ENCODE measurements at regions not wholly inside any gene's neighbourhood (a gene's known extent, or its start where the extent isn't known, plus 50 kb on each side); places are given as distances from the start of the nearest gene placed in this dataset.
"Not testable (repeated sequence)": the region's sequence is repeated elsewhere in the genome, so short reads cannot be mapped to it uniquely, and the experiment has no call there.

DNA sequence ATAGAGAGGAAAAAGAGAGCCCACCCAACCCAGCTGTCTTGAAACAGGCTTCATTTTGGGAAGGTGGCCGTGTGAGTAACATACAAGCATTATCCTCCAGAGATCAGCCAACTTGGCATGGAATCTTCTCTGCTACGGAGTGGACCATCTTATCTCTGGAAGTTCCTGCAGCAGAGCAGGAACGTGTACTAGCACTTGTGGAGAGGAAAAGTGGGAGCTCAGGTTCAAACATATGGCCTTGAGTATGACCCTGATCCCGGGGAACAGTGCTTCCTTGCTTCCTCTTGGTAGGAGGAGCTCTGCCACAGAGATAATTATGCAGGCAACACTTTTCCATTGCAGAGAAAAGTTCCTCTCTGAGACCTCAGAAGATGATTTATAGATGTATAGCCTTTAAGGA, 490.4 kb upstream of the ACO1 start:
- Histone ChIP-seq H3K27ac (no peak overlapping the region), H3K4me1 (no peaks in the 10 kb centered on the region), H3K36me3 (no peaks in the 10 kb centered on the region), H3K4me3 (no peak overlapping the region), H3K27me3 (no peaks in the 10 kb centered on the region), H3K9me3 (no peaks in the 10 kb centered on the region)
- intact Hi-C loops (cut with DNase I) = no loop called here
- 36 to 57% methylated on average over 4 of the region's 4 CpGs for WGBS, 2 donors
- TF ChIP-seq POLR2A (IDR thresholded peaks at IDR 0.05) = no peak
- TF ChIP-seq, protein P1, sequence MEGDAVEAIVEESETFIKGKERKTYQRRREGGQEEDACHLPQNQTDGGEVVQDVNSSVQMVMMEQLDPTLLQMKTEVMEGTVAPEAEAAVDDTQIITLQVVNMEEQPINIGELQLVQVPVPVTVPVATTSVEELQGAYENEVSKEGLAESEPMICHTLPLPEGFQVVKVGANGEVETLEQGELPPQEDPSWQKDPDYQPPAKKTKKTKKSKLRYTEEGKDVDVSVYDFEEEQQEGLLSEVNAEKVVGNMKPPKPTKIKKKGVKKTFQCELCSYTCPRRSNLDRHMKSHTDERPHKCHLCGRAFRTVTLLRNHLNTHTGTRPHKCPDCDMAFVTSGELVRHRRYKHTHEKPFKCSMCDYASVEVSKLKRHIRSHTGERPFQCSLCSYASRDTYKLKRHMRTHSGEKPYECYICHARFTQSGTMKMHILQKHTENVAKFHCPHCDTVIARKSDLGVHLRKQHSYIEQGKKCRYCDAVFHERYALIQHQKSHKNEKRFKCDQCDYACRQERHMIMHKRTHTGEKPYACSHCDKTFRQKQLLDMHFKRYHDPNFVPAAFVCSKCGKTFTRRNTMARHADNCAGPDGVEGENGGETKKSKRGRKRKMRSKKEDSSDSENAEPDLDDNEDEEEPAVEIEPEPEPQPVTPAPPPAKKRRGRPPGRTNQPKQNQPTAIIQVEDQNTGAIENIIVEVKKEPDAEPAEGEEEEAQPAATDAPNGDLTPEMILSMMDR (IDR thresholded peaks at IDR 0.05) = no peak
- DNase-seq = no peak

DNA sequence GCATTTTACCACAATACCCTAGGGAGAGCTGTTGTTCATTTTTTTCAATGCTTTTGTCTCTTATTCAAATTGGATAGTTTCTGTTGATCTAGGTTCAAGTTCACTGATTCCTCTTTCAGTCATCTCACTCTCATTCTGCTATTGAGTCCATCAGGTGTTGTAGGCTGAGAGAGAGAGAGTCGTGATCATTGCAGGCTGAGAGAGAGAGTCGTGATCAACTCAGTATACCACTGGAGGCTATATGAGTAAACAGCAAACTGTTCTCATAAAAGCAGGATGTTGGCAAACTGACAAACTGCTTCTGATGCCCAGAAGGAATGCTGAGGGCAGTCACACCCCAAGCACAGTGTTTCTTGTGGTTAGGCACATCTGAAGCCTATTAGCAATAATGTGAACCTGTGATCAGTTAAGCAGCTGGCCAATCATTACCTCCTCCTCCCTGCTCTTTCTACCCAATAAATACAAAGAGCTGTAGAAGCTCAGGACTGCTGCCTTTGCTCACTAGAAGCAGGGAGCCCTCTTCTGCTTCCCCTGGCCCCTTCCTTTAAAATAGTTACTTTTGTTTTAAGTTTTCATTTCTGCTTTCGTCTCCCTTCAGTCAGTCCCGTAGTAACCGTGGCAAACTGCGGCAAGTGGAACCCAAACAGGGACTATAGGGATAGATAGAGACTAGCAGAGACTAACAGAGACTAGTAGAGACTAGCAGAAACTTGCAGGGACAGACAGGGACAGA, 476.1 kb upstream of the ACO1 start:
- H3K9me3 ChIP-seq = peaks cover 0 to 6% (median 0%) of the 10 kb centered on the region in 3 donors
- intact Hi-C loops (cut with DNase I) = no loop called here
- H3K4me3 ChIP-seq = peak overlapping the region in 1 of 4 donors; percentile 1
- WGBS, 2 donors = 76 to 87% methylated on average over 2 to 5 of the region's 6 CpGs
- no peaks in the 10 kb centered on the region for H3K36me3 ChIP-seq
- H3K27me3 ChIP-seq = no peaks in the 10 kb centered on the region
- no peak for DNase-seq
- H3K4me1 ChIP-seq = no peaks in the 10 kb centered on the region
- TF ChIP-seq POLR2A (IDR thresholded peaks at IDR 0.05) = no peak
- TF ChIP-seq, protein P1 (IDR thresholded peaks at IDR 0.05) = no peak
- H3K27ac ChIP-seq = no peak overlapping the region

DNA sequence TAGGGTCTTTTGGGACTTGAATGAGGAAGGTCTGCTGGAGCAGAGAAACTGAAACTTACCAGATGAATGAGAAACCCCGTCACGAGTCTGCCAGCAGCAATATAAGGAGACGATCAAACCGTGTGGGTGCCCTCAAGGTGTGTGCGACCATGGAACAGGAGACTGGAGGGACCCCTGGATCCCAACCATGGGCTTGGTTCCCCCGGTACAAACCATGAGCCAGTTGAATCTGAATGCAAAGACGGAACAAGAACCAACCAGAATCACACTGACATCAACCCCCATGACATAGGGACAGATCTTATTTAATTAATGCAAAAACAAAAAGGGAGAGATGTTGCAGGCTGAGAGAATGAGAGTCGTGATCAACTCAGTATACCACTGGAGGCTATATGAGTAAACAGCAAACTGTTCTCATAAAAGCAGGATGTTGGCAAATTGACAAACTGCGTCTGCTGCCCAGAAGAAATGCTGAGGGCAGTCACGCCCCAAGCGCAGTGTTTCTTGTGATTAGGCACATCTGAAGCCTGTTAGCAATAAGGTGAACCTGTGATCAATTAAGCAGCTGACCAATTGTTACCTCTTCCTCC, 475.5 kb upstream of the ACO1 start:
- H3K4me3 ChIP-seq = peak overlapping the region in 1 of 4 donors; percentile 1
- 66 to 76% methylated on average over 11 of the region's 11 CpGs for WGBS, 2 donors
- intact Hi-C loops (cut with DNase I) = no loop called here
- no peaks in the 10 kb centered on the region for H3K36me3 ChIP-seq
- no peak for DNase-seq
- H3K27ac ChIP-seq = no peak overlapping the region
- peaks cover 0 to 6% (median 0%) of the 10 kb centered on the region in 3 donors for H3K9me3 ChIP-seq
- no peaks in the 10 kb centered on the region for H3K27me3 ChIP-seq
- H3K4me1 ChIP-seq = no peaks in the 10 kb centered on the region
- TF ChIP-seq, protein P1 (IDR thresholded peaks at IDR 0.05) = no peak

DNA sequence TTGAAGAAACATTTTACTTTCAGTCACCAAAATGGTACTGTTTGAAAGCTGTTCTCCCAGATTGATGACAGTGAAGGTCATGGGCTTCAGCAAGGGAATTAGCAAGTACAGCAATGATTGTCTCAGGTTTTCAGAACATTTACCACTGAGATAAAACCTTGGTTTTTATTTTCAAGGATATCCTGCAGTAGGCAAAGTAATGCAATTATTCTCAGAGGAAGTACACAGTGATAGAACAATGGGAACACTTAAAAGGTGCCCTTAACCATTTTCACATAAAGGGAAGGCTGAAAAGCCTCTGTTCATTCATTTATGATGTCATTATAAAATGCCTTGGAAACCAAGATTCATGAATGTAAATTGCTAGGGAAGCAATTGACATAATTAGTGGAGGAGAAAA, 471.8 kb upstream of the ACO1 start:
- Histone ChIP-seq H3K9me3 (no peaks in the 10 kb centered on the region), H3K27me3 (no peaks in the 10 kb centered on the region), H3K4me3 (no peak overlapping the region), H3K36me3 (no peaks in the 10 kb centered on the region), H3K27ac (no peak overlapping the region), H3K4me1 (no peaks in the 10 kb centered on the region)
- intact Hi-C loops (cut with DNase I) = no loop called here
- no peak for DNase-seq
- TF ChIP-seq, protein P1 (IDR thresholded peaks at IDR 0.05) = no peak
- no peak for TF ChIP-seq POLR2A (IDR thresholded peaks at IDR 0.05)

GRCh38 chr9:31916591-31917241, 467.7 kb upstream of the ACO1 start:
- Histone ChIP-seq H3K4me3 (no peak overlapping the region), H3K27ac (no peak overlapping the region), H3K4me1 (no peaks in the 10 kb centered on the region), H3K27me3 (no peaks in the 10 kb centered on the region), H3K36me3 (no peaks in the 10 kb centered on the region), H3K9me3 (no peaks in the 10 kb centered on the region)
- no peak for DNase-seq
- TF ChIP-seq POLR2A (IDR thresholded peaks at IDR 0.05) = no peak
- TF ChIP-seq, protein P1 (IDR thresholded peaks at IDR 0.05) = no peak
- 42 to 44% methylated on average over 2 of the region's 2 CpGs for WGBS, 2 donors
- intact Hi-C loops (cut with DNase I) = no loop called here

- 72 to 86% methylated on average over 2 to 10 of the region's 13 CpGs for WGBS, 2 donors
- H3K4me3 ChIP-seq; H3K36me3 ChIP-seq; H3K27ac ChIP-seq; H3K4me1 ChIP-seq; DNase-seq; H3K27me3 ChIP-seq; H3K9me3 ChIP-seq; intact Hi-C loops (cut with DNase I): not testable (repeated sequence)
Measured at GRCh38 chr9:31937737-31938136, 446.7 kb upstream of the ACO1 start.
